ENCODE measurements at regions not wholly inside any gene's neighbourhood (a gene's known extent, or its start where the extent isn't known, plus 50 kb on each side); places are given as distances from the start of the nearest gene placed in this dataset.

DNA sequence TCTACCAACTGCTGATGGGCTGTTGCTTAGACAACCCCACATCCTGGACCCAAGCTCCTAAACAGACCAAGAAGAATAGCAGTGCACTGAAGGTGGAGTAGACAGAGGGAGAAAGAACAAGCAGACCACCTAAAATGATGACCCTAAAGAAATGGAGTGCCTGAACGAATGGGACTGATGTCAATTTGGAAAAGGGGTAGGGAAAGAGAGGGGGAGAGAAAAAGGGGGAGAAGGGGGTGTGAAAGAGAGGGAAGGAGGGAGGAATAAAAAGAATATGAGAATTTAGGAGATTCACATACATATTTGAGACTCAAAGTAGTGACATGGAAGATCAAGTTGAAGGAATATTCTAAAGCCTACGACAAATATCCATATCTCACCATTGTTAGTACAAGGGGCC is 144.4 kb upstream of the DUSP10 start:
- Histone ChIP-seq H3K9me2 (ENCODE audit: insufficient read depth, low read length) (no peaks in the 10 kb centered on the region), H3K9me3 (ENCODE audit: low read length) (no peaks in the 10 kb centered on the region), H4K20me1 (ENCODE audit: insufficient read depth) (no peaks in the 10 kb centered on the region), H3K4me2 (ENCODE audit: low read length) (no peak overlapping the region), H3K9ac (ENCODE audit: low read length) (no peak overlapping the region), H3K4me3 (ENCODE audit: low read length) (no peak overlapping the region), H3K27ac (ENCODE audit: low read length) (no peak overlapping the region), H3K36me3 (ENCODE audit: insufficient read depth, low read length) (no peaks in the 10 kb centered on the region), H2AFZ (ENCODE audit: low read depth, low read length) (no peak overlapping the region), H3K79me2 (replicated peaks; ENCODE audit: insufficient read depth, low read length) (no peaks in the 10 kb centered on the region), H3F3A (ENCODE audit: insufficient read depth, low read length, poor library complexity, severe bottlenecking) (no peaks in the 10 kb centered on the region), H3K27me3 (ENCODE audit: insufficient read depth, low read depth, low read length) (no peaks in the 10 kb centered on the region)
- TF ChIP-seq POLR2AphosphoS5 (IDR thresholded peaks at IDR 0.05) (no peak), TAF1 (IDR thresholded peaks at IDR 0.05; ENCODE audit: low read depth) (no peak), EP300 (conservative IDR thresholded peaks at IDR 0.05; ENCODE audit: poor library complexity, severe bottlenecking) (no peak), MXI1 (conservative IDR thresholded peaks at IDR 0.05; ENCODE audit: poor library complexity, severe bottlenecking) (no peak), EZH2 (IDR thresholded peaks at IDR 0.05; ENCODE audit: borderline replicate concordance, insufficient read depth, low read length, poor library complexity, severe bottlenecking) (no peak), RAD21 (conservative IDR thresholded peaks at IDR 0.05) (no peak), SMC3 (conservative IDR thresholded peaks at IDR 0.05; ENCODE audit: poor library complexity) (no peak)
- TF ChIP-seq, protein P1, sequence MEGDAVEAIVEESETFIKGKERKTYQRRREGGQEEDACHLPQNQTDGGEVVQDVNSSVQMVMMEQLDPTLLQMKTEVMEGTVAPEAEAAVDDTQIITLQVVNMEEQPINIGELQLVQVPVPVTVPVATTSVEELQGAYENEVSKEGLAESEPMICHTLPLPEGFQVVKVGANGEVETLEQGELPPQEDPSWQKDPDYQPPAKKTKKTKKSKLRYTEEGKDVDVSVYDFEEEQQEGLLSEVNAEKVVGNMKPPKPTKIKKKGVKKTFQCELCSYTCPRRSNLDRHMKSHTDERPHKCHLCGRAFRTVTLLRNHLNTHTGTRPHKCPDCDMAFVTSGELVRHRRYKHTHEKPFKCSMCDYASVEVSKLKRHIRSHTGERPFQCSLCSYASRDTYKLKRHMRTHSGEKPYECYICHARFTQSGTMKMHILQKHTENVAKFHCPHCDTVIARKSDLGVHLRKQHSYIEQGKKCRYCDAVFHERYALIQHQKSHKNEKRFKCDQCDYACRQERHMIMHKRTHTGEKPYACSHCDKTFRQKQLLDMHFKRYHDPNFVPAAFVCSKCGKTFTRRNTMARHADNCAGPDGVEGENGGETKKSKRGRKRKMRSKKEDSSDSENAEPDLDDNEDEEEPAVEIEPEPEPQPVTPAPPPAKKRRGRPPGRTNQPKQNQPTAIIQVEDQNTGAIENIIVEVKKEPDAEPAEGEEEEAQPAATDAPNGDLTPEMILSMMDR (IDR thresholded peaks at IDR 0.05; ENCODE audit: poor library complexity, severe bottlenecking) = no peak
- TF ChIP-seq, protein P2, sequence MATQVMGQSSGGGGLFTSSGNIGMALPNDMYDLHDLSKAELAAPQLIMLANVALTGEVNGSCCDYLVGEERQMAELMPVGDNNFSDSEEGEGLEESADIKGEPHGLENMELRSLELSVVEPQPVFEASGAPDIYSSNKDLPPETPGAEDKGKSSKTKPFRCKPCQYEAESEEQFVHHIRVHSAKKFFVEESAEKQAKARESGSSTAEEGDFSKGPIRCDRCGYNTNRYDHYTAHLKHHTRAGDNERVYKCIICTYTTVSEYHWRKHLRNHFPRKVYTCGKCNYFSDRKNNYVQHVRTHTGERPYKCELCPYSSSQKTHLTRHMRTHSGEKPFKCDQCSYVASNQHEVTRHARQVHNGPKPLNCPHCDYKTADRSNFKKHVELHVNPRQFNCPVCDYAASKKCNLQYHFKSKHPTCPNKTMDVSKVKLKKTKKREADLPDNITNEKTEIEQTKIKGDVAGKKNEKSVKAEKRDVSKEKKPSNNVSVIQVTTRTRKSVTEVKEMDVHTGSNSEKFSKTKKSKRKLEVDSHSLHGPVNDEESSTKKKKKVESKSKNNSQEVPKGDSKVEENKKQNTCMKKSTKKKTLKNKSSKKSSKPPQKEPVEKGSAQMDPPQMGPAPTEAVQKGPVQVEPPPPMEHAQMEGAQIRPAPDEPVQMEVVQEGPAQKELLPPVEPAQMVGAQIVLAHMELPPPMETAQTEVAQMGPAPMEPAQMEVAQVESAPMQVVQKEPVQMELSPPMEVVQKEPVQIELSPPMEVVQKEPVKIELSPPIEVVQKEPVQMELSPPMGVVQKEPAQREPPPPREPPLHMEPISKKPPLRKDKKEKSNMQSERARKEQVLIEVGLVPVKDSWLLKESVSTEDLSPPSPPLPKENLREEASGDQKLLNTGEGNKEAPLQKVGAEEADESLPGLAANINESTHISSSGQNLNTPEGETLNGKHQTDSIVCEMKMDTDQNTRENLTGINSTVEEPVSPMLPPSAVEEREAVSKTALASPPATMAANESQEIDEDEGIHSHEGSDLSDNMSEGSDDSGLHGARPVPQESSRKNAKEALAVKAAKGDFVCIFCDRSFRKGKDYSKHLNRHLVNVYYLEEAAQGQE (IDR thresholded peaks at IDR 0.05; ENCODE audit: borderline replicate concordance) = no peak

DNA sequence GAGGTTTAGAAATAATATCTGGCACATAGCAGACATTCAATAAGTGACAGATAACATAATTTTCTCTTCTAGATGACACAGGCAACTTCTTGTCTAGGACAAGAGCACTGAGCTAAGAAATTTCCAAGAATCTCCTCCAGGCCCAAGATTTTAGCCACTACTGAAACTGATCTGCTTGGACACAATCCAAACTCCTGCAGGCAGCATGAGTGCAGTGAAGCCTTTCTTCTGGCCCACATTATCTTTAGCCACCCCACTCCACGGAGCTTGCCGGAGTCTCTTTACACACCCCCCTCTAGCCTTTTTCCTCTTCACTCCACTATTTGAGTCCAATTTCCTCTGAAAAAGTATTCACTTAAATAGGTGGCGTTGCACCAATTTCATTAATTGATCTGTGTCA is 142.9 kb upstream of the DUSP10 start:
- Histone ChIP-seq H3K4me2 (ENCODE audit: low read length) (no peak overlapping the region), H3K9me3 (ENCODE audit: low read length) (no peaks in the 10 kb centered on the region), H2AFZ (ENCODE audit: low read depth, low read length) (no peak overlapping the region), H3K79me2 (replicated peaks; ENCODE audit: insufficient read depth, low read length) (no peaks in the 10 kb centered on the region), H3K27ac (ENCODE audit: low read length) (no peak overlapping the region), H3K27me3 (ENCODE audit: insufficient read depth, low read depth, low read length) (no peaks in the 10 kb centered on the region), H4K20me1 (ENCODE audit: insufficient read depth) (no peaks in the 10 kb centered on the region), H3K4me3 (ENCODE audit: low read length) (no peak overlapping the region), H3K36me3 (ENCODE audit: insufficient read depth, low read length) (no peaks in the 10 kb centered on the region), H3K9ac (ENCODE audit: low read length) (no peak overlapping the region), H3F3A (ENCODE audit: insufficient read depth, low read length, poor library complexity, severe bottlenecking) (no peaks in the 10 kb centered on the region), H3K9me2 (ENCODE audit: insufficient read depth, low read length) (no peaks in the 10 kb centered on the region)
- no peak for TF ChIP-seq SMC3 (conservative IDR thresholded peaks at IDR 0.05; ENCODE audit: poor library complexity)
- no peak for TF ChIP-seq EZH2 (IDR thresholded peaks at IDR 0.05; ENCODE audit: borderline replicate concordance, insufficient read depth, low read length, poor library complexity, severe bottlenecking)
- TF ChIP-seq RAD21 (conservative IDR thresholded peaks at IDR 0.05) = no peak
- TF ChIP-seq, protein P1 (IDR thresholded peaks at IDR 0.05; ENCODE audit: poor library complexity, severe bottlenecking) = no peak
- TF ChIP-seq, protein P2 (IDR thresholded peaks at IDR 0.05; ENCODE audit: borderline replicate concordance) = no peak
- TF ChIP-seq EP300 (conservative IDR thresholded peaks at IDR 0.05; ENCODE audit: poor library complexity, severe bottlenecking) = no peak
- TF ChIP-seq POLR2AphosphoS5 (IDR thresholded peaks at IDR 0.05) = no peak

Measured in neural cell (in vitro differentiated cells).